Activated CD8-positive, alpha-beta memory T cell treated with anti-CD3 and anti-CD28 coated beads for 1 hour (primary cell): ENCODE measurements at regions not wholly inside any gene's neighbourhood (a gene's known extent, or its start where the extent isn't known, plus 50 kb on each side); places are given as distances from the start of the nearest gene placed in this dataset.
"Not testable (repeated sequence)": the region's sequence is repeated elsewhere in the genome, so short reads cannot be mapped to it uniquely, and the experiment has no call there.

ENCODE experiments used
- DNase-seq, 2 donors: peaks; one replicate each; pipeline ENCODE4 v3.0.0-alpha.2; 2020; ENCODE audit warnings: low read depth in 1 of 2; ENCODE audit errors: extremely low read depth in 1 of 2

- no peak for DNase-seq
Observed at GRCh38 chr13:105773241-105773640, 762.2 kb downstream of the EFNB2 start.

DNA sequence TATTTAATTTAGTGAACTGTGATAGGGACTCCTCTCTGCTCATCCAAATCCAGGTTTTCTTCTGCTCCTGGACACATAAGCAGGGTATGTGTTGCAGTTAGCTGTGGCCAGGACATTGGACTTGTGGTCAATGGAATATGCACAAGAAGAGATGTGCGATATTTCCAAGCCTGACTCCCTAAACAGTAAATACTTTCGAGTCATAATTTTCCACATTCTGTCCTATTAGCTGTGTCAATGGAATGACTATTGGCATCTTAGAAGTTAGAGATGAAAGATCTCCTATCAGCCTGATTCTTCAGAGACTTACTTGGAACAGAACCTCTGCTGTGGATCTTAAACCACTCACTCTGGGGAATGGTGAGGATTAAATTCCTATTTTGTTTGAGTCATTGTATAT lies 771.0 kb downstream of the EFNB2 start:
- no peak for DNase-seq

DNA sequence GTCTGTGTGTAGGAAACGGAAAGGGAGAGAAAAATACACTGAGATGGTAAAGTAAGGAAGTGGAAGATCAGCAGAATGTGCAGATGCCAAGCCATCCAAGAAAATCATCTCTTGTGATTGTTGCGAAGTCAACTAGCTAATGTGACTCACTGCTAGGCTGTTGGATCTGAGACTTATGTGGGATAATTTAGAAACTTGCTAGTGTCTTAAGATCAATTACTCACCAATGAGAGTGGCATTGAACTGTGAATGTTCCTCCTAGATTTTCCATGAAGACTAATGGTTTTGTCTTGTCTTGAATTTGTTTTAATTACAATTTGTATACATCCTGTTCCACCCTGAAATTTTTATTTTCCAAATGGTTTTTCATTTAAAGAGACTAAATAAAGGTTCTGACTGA lies 771.6 kb downstream of the EFNB2 start:
- no peak for DNase-seq

GRCh38 chr13:105762096-105762495 lies 773.4 kb downstream of the EFNB2 start:
- DNase-seq, result no peak

- DNase-seq, result no peak
Observed at GRCh38 chr13:105758918-105759860, 776.3 kb downstream of the EFNB2 start.

GRCh38 chr13:105740739-105741138 lies 794.7 kb downstream of the EFNB2 start:
- DNase-seq, result no peak

DNA sequence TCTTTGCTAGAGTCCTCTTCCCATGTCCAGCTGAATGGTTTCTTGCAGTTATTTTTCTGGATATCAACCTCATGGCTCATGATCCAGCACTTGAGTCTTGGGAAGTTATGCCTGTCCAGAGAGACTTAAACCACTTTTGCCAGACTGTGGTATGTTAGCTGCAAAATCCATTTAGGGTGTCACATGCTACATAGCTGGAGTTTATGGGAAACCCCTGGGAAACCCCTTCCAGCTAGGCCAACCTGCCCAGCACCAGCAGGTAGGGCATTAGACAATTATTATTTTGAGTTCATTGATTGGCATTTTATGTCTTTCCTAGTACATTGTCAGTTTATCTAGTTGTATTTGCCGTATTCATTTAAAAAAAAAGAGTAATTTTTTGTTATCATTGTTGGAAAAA lies 797.8 kb downstream of the EFNB2 start:
- DNase-seq, result no peak

DNA sequence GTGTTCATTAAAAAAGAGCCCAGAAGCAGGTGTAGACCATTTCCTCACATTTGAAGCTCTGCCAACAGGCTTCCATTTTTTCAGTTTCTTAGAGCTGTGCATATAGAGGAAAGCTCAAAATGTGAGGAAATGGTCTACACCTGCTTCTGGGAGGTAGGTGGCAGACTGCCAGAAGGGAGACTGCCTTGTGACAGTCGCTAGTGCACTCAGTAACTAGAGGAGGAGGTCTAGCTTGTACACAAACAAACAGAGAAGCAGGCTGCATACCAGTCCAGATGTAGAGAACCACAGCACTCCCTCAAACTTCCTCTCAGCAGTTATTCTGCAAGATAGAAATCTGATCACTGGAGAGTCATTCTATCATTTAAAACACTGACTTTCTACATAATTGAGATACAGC lies 800.2 kb downstream of the EFNB2 start:
- no peak for DNase-seq

- DNase-seq, result no peak
Observed at GRCh38 chr13:105732806-105733529, 802.5 kb downstream of the EFNB2 start.

DNA sequence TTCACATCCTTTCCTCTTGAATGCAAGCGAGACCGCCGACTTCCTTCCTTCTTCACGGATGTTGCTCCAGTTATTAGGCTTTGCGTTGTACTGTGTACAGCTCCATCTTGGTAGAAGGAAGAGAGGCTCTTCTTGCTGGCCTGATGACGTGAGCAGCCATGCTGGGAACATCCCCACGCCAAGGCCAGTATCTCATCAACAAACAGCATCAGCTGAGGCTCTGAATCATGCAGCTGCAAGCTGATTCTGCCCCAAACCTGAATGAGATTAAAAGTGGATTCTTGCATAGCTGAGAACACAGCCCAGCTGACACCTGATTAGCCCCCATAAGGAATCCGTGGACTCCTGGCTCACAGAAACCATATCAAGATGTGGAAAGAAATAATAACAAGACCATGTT lies 809.6 kb downstream of the EFNB2 start:
- DNase-seq, result no peak

DNA sequence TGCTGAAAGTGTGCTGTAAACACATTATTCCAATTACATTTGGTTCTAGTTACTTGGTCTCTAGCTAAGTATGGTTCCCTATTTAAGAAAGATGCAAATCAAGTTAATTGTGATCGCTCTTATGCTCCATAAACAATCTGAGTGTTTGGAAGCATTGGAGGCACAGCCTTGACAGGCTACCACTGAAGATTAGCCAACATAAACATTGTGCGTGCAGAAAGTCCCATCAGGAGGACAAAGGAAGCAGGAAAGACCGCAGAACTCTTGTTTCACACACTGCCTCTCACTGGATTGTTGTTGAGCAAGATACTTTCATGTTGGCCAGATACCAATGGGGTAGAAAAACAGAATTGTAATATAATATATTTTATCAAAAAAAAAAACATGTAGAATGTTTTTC lies 814.4 kb downstream of the EFNB2 start:
- DNase-seq, result no peak

GRCh38 chr13:105719859-105720258 lies 815.6 kb downstream of the EFNB2 start:
- DNase-seq, result no peak

- DNase-seq, result no peak
Observed at GRCh38 chr13:105709181-105709580, 826.3 kb downstream of the EFNB2 start.

GRCh38 chr13:105703843-105704242 lies 831.6 kb downstream of the EFNB2 start:
- DNase-seq, result no peak

DNA sequence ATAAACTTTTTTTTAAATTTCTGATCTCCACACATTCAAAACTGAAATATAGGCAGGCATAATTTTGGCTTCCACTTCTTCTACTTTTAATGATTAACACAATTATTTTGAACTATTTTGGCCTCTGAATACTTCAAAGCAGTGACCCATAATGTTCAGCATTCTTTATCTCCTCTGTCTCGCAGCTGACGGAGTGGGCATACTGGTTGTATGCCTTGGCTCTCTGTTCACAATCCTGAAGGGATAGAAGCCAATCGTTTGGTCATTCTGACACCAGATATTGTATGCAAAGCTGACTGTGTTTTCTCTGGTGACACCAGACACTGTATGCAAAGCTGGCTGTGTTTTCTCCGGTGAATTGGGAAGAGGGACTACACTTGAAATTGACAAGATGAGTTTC lies 833.0 kb downstream of the EFNB2 start:
- DNase-seq, result no peak

DNA sequence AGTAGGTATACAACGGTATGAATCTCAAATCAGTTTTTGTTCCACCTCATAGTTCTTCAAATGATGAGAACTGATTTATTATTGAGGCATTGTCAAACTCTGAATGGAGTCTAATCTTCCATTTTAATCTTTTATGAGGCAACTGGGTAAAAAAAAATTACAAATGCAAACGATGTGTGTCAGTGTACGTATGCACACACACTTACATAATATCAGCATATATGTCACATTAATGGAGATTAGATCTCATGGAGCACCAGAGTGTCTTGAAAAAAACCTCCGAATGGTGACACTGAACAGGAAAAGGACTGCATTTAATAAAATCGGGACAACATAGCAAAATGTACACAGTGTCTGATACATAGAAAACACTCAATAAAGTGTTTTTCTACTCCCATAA lies 842.7 kb downstream of the EFNB2 start:
- DNase-seq, result no peak

DNA sequence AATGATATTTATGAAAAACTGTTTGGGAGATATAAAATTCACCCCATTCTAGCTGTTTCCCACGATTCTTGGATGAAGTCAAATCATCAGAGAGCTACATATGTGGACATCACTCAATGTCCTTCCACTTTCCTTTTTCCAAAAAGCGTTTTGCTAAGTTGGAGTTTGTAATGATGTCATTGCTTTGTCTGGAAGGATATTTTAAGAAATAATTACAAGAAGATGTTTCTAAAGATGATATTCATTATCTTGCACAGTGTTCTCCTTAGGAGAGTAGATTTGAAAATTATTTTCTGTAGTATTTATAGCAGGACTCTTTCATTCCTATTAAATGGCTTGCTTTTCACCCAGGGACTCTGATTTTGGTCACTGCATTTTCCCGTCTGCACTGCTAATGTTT lies 851.2 kb downstream of the EFNB2 start:
- no peak for DNase-seq

DNA sequence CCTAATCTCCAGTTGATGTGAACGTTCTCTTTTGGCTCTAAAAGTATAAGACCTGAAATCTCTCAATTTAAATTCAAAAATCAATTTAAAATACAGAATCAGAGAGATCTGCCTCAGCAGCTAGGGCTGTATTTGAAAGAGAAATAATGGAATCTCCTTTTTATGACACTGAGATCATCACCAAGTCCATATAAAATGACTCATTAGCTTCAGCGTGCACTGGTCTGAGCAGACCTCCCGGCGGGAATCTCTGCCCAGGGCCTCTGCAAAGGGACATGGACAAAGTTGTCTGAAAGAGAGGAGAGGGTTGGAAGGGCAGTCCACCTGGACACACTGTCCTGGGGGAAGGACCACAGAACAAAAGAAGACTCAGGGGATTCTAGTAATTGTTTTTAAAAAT lies 855.6 kb downstream of the EFNB2 start:
- no peak for DNase-seq

- no peak for DNase-seq
Observed at GRCh38 chr13:105678072-105678471, 857.4 kb downstream of the EFNB2 start.

GRCh38 chr13:105672881-105673280 lies 862.6 kb downstream of the EFNB2 start:
- no peak for DNase-seq

DNA sequence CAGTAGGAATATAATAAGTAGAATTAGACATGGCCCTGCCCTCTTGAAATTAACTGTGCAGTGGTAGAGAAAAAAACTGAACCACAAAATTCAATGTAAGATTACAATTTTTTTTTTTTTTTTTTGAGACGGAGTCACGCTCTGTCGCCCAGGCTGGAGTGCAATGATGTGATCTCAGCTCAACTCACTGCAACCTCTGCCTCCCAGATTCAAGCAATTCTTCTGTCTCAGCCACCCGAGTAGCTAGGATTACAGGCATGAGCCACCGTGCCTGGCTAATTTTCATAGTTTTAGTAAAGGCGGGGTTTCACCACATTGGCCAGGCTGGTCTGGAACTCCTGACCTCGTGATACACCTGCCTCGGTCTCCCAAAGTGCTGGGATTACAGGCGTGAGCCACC lies 864.3 kb downstream of the EFNB2 start:
- not testable (repeated sequence) for DNase-seq
